Breast epithelium (tissue), 4 donors: ENCODE measurements at regions not wholly inside any gene's neighbourhood (a gene's known extent, or its start where the extent isn't known, plus 50 kb on each side); places are given as distances from the start of the nearest gene placed in this dataset.

ENCODE experiments used
- DNase-seq, 2 donors: peaks; one replicate each; pipeline ENCODE4 v3.0.0-alpha.2; 2019; ENCODE audit warnings: low spot score in 2 of 2
- H3K27ac ChIP-seq, 2 donors: fragments of 200-600 bp; sonication (generic) in 1 of 2; one replicate each; pipeline ENCODE4 v1.5.1; 2016 to 2019; ENCODE audit warnings: mild to moderate bottlenecking in 1 of 2
- H3K27me3 ChIP-seq, 2 donors: fragments of 200-600 bp; sonication (generic) in 1 of 2; one replicate each; pipeline versions ENCODE4 v1.5.1 to v1.6.0; 2017 to 2019; ENCODE audit warnings: control low read depth in 1 of 2, mild to moderate bottlenecking in 1 of 2
- H3K36me3 ChIP-seq: fragments of 200-600 bp; one replicate; pipeline ENCODE4 v1.5.1; 2019
- H3K4me1 ChIP-seq, 2 donors: fragments of 200-600 bp; sonication (generic); one replicate each; pipeline ENCODE4 v1.5.1; 2016 to 2019; ENCODE audit warnings: control low read depth in 1 of 2
- H3K4me3 ChIP-seq, 3 donors: fragments of 200-600 bp; sonication (generic); 1 replicate in 2 of 3; 2 replicates in 1 of 3; pipeline ENCODE4 v1.5.1; 2016 to 2019; ENCODE audit warnings: mild to moderate bottlenecking in 3 of 3, moderate library complexity in 2 of 3
- H3K9me3 ChIP-seq, 2 donors: fragments of 200-600 bp; sonication (generic) in 1 of 2; one replicate each; pipeline ENCODE4 v1.5.1; 2016 to 2019; ENCODE audit warnings: control low read depth in 1 of 2
- POLR2A ChIP-seq: fragments of 450-650 bp; IDR thresholded peaks from one replicate; pipeline ENCODE4 v1.6.1; 2016; ENCODE audit warnings: antibody characterized with exemption, mild to moderate bottlenecking, moderate library complexity
- POLR2AphosphoS5 ChIP-seq, 3 donors: sonication (generic); formaldehyde crosslinking; IDR thresholded peaks; one replicate each; pipeline ENCODE4 v1.6.1; 2017; ENCODE audit warnings: antibody characterized with exemption in 3 of 3
- intact Hi-C: fragments of 100-400 bp; cut with DNase I; formaldehyde crosslinking; loops from one replicate; pipeline ENCODE4 v1.15.1; 2023; ENCODE audit warnings: low total_unique reads
- TF ChIP-seq, protein P1 (sequence below), 3 donors: fragments of 450-650 bp; IDR thresholded peaks; one replicate each; pipeline ENCODE4 v1.5.1; 2016 to 2017; ENCODE audit warnings: antibody characterized with exemption in 3 of 3, mild to moderate bottlenecking in 3 of 3, moderate library complexity in 3 of 3

DNA sequence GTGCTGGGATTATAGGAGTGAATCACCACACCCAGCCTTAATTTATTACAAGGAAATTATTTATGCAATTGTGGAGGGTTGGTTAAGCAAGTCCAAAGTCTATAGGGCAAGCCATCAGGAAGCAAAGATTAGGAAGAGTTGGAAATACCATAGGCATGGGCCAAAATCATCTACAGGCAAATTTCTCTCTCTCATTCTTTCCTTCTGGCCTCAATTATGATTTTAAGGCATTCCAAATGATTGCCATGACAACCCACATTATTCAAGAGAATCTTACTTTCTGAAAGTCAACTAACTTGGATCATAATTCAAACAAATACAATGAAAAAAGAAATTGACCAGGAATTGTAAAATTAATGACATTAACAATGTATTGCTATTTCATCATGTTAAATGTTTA lies 400.8 kb downstream of the GPM6A start:
- no peaks in the 10 kb centered on the region for H3K27me3 ChIP-seq
- no peaks in the 10 kb centered on the region for H3K9me3 ChIP-seq
- no peak overlapping the region for H3K4me3 ChIP-seq
- TF ChIP-seq POLR2AphosphoS5 (IDR thresholded peaks at IDR 0.05) (no peak), POLR2A (no peak)
- TF ChIP-seq, protein P1, sequence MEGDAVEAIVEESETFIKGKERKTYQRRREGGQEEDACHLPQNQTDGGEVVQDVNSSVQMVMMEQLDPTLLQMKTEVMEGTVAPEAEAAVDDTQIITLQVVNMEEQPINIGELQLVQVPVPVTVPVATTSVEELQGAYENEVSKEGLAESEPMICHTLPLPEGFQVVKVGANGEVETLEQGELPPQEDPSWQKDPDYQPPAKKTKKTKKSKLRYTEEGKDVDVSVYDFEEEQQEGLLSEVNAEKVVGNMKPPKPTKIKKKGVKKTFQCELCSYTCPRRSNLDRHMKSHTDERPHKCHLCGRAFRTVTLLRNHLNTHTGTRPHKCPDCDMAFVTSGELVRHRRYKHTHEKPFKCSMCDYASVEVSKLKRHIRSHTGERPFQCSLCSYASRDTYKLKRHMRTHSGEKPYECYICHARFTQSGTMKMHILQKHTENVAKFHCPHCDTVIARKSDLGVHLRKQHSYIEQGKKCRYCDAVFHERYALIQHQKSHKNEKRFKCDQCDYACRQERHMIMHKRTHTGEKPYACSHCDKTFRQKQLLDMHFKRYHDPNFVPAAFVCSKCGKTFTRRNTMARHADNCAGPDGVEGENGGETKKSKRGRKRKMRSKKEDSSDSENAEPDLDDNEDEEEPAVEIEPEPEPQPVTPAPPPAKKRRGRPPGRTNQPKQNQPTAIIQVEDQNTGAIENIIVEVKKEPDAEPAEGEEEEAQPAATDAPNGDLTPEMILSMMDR (IDR thresholded peaks at IDR 0.05), result no peak
- no peak overlapping the region for H3K27ac ChIP-seq
- intact Hi-C loops, result no loop called here
- no peaks in the 10 kb centered on the region for H3K4me1 ChIP-seq
- DNase-seq, result no peak
- H3K36me3 ChIP-seq, result no peaks in the 10 kb centered on the region

DNA sequence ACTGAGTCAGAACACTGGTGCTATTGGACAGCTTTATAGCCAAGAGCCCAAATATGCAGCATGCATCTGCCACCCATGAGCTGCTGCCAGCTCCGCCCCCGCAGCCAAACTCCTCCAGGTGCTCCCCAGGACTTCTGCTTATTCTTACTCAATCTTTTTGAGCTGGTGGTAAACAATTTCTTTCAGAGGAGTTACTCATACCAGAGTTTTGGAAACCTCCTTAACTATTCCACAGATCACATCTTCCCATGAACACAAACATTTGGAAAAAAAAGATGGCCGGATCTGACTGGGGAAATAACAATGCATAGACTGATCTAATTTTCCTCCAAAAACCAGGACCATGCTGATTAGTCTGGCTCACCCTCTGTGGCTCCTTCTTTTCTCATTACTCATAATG lies 399.9 kb downstream of the GPM6A start:
- intact Hi-C loops, result no loop called here
- no peak overlapping the region for H3K27ac ChIP-seq
- no peak overlapping the region for H3K4me3 ChIP-seq
- TF ChIP-seq, protein P1 (IDR thresholded peaks at IDR 0.05), result no peak
- no peak for TF ChIP-seq POLR2AphosphoS5 (IDR thresholded peaks at IDR 0.05)
- TF ChIP-seq POLR2A, result no peak
- no peak for DNase-seq
- no peaks in the 10 kb centered on the region for H3K36me3 ChIP-seq
- H3K27me3 ChIP-seq, result no peaks in the 10 kb centered on the region
- no peaks in the 10 kb centered on the region for H3K9me3 ChIP-seq
- no peaks in the 10 kb centered on the region for H3K4me1 ChIP-seq

DNA sequence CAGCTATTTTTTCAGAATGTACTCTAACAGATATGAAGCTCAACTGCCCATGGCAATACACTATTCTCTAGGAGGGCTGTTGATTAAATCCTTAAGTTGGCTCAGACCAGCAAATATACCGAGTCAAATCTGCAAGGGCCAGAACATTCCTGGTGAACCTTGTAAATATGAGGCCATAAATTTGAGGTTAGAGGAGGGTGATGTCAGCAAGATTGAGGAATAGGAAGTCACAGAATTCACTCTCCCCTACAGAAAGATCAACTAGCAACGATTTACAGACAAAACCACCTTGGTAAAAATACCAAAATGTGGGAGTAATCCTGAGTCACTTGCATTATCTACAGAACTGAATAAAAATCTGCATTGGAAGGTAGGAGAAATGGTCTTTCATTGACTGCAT lies 399.3 kb downstream of the GPM6A start:
- intact Hi-C loops, result no loop called here
- H3K27ac ChIP-seq, result no peak overlapping the region

DNA sequence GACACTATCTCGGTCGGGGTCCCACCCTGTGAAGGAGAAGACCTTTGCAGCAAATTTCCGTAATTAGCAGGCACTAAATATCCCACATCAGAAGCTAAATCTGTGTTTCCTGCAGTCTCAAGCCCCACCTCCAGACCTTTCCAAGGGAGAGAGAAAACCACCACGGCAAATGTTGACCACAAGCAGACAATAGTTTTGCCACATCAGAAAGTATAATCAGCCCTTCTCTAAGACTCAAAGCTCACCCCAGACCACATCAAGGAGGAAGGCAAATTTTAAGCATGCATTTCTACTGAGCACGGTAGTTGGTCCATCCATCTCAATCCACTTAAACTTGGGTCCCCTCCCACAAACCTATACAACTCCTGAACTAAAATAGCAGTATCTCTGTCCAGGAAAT lies 398.5 kb downstream of the GPM6A start:
- Histone ChIP-seq H3K27me3 (no peaks in the 10 kb centered on the region), H3K4me1 (no peaks in the 10 kb centered on the region), H3K27ac (no peak overlapping the region), H3K4me3 (no peak overlapping the region), H3K36me3 (no peaks in the 10 kb centered on the region), H3K9me3 (no peaks in the 10 kb centered on the region)
- intact Hi-C loops, result no loop called here
- DNase-seq, result no peak
- TF ChIP-seq, protein P1 (IDR thresholded peaks at IDR 0.05), result no peak
- no peak for TF ChIP-seq POLR2A
- TF ChIP-seq POLR2AphosphoS5 (IDR thresholded peaks at IDR 0.05), result no peak

More for the DNA sequence above, 399.3 kb downstream of the GPM6A start:
- no peaks in the 10 kb centered on the region for H3K4me1 ChIP-seq
- H3K4me3 ChIP-seq, result no peak overlapping the region
- TF ChIP-seq, protein P1 (IDR thresholded peaks at IDR 0.05), result no peak
- TF ChIP-seq POLR2A (no peak), POLR2AphosphoS5 (IDR thresholded peaks at IDR 0.05) (no peak)
- DNase-seq, result no peak
- no peaks in the 10 kb centered on the region for H3K27me3 ChIP-seq
- no peaks in the 10 kb centered on the region for H3K9me3 ChIP-seq
- no peaks in the 10 kb centered on the region for H3K36me3 ChIP-seq

DNA sequence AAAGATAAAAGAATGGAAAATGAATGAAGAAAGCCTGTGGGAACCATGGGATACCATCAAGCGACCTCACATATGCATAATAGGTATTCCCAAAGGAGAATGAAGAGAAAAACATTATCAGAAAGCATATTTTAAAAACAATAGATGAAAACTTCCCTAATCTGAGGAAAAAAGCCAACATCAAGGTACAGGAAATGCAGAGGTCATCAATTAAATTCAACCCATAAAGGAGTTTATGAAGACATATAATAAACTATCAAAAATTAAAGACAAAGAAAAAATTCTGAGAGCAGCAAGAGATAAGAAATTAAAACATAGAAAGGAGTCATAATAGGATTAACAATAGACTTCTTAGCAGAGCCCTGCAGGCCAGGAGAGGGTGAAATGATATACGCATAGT lies 397.5 kb downstream of the GPM6A start:
- H3K4me1 ChIP-seq, result no peaks in the 10 kb centered on the region
- no peak for DNase-seq
- H3K27ac ChIP-seq, result no peak overlapping the region
- no peaks in the 10 kb centered on the region for H3K27me3 ChIP-seq
- H3K36me3 ChIP-seq, result no peaks in the 10 kb centered on the region
- no peak overlapping the region for H3K4me3 ChIP-seq
- H3K9me3 ChIP-seq, result no peaks in the 10 kb centered on the region
- TF ChIP-seq, protein P1 (IDR thresholded peaks at IDR 0.05), result no peak
- no peak for TF ChIP-seq POLR2A
- TF ChIP-seq POLR2AphosphoS5 (IDR thresholded peaks at IDR 0.05), result no peak
- intact Hi-C loops, result no loop called here
